K562 (cell line): ENCODE measurements at regions not wholly inside any gene's neighbourhood (a gene's known extent, or its start where the extent isn't known, plus 50 kb on each side); places are given as distances from the start of the nearest gene placed in this dataset.

Experiments
- BRF2 ChIP-seq: IDR thresholded peaks from 3 replicates; pipeline ENCODE4 v1.6.1; 2011; ENCODE audit warnings: borderline replicate concordance, mild to moderate bottlenecking; ENCODE audit not compliant: insufficient read length, insufficient read depth
- DACH1 ChIP-seq: fragments of 450-650 bp; IDR thresholded peaks from 2 replicates; pipeline ENCODE4 v1.6.1; 2018; ENCODE audit not compliant: partially characterized antibody
- DLX4 ChIP-seq: fragments of 250-450 bp; sonication (Bioruptor Pico); IDR thresholded peaks from 2 replicates; pipeline ENCODE4 v1.6.1; 2021; ENCODE audit warnings: mild to moderate bottlenecking
- EP400 ChIP-seq: fragments of 450-650 bp; IDR thresholded peaks from 2 replicates; pipeline ENCODE4 v1.6.1; 2017; ENCODE audit warnings: antibody characterized with exemption, mild to moderate bottlenecking, moderate library complexity
- HCFC1 ChIP-seq: IDR thresholded peaks from 2 replicates; pipeline ENCODE4 v1.6.1; 2012; ENCODE audit warnings: low read depth, low read length, improper control_type of control experiment
- NFYB ChIP-seq: IDR thresholded peaks from 2 replicates; pipeline ENCODE4 v1.6.1; 2011; ENCODE audit warnings: mild to moderate bottlenecking, moderate library complexity; ENCODE audit not compliant: insufficient read length; ENCODE audit errors: extremely low read depth
- PHF8 ChIP-seq: fragments of 200-600 bp; sonication (generic); IDR thresholded peaks from 2 replicates; pipeline ENCODE4 v1.6.1; 2012; ENCODE audit warnings: mixed run types, mild to moderate bottlenecking, inconsistent platforms, low read length, moderate library complexity, borderline replicate concordance
- PKNOX1 ChIP-seq: fragments of 450-650 bp; IDR thresholded peaks from 2 replicates; pipeline ENCODE4 v1.6.1; 2016
- PRDM10 ChIP-seq: fragments of 450-650 bp; IDR thresholded peaks from 2 replicates; pipeline ENCODE4 v1.6.1; 2018; ENCODE audit not compliant: partially characterized antibody
- SMAD3 ChIP-seq: fragments of 450-650 bp; formaldehyde crosslinking; conservative IDR thresholded peaks from 2 replicates; pipeline ENCODE4 v1.4.0; 2020; ENCODE audit warnings: mild to moderate bottlenecking
- TBP ChIP-seq: optimal IDR thresholded peaks from 2 replicates; pipeline ENCODE3; 2011; ENCODE audit warnings: low read depth, low read length, improper control_type of control experiment
- ZBTB17 ChIP-seq: fragments of 450-650 bp; formaldehyde crosslinking; IDR thresholded peaks from 2 replicates; pipeline ENCODE4 v1.4.0; 2020; ENCODE audit warnings: mild to moderate bottlenecking
- ZNF12 ChIP-seq: sonication (generic); formaldehyde crosslinking; IDR thresholded peaks from 2 replicates; pipeline ENCODE4 v1.4.0; 2020; ENCODE audit warnings: mild to moderate bottlenecking, missing genetic modification reagents
- ZNF253 ChIP-seq: fragments of 250-450 bp; sonication (Bioruptor Pico); conservative IDR thresholded peaks from 2 replicates; pipeline ENCODE4 v1.6.1; 2021; ENCODE audit warnings: mild to moderate bottlenecking
- ZNF282 ChIP-seq: sonication (generic); formaldehyde crosslinking; IDR thresholded peaks from 2 replicates; pipeline ENCODE4 v1.8.1; 2023; ENCODE audit warnings: missing genetic modification reagents
- ZNF75A ChIP-seq: fragments of 450-650 bp; formaldehyde crosslinking; IDR thresholded peaks from 2 replicates; pipeline ENCODE4 v1.4.0; 2020; ENCODE audit warnings: mild to moderate bottlenecking
- TF ChIP-seq, protein P1 (sequence below): fragments of 450-650 bp; IDR thresholded peaks from 2 replicates; pipeline ENCODE4 v1.6.1; 2017; ENCODE audit warnings: mild to moderate bottlenecking, moderate library complexity
- TF ChIP-seq, protein P2 (sequence below): fragments of 250-450 bp; sonication (Bioruptor Pico); IDR thresholded peaks from 2 replicates; pipeline ENCODE4 v1.5.0; 2020; ENCODE audit warnings: mild to moderate bottlenecking, borderline replicate concordance

DNA sequence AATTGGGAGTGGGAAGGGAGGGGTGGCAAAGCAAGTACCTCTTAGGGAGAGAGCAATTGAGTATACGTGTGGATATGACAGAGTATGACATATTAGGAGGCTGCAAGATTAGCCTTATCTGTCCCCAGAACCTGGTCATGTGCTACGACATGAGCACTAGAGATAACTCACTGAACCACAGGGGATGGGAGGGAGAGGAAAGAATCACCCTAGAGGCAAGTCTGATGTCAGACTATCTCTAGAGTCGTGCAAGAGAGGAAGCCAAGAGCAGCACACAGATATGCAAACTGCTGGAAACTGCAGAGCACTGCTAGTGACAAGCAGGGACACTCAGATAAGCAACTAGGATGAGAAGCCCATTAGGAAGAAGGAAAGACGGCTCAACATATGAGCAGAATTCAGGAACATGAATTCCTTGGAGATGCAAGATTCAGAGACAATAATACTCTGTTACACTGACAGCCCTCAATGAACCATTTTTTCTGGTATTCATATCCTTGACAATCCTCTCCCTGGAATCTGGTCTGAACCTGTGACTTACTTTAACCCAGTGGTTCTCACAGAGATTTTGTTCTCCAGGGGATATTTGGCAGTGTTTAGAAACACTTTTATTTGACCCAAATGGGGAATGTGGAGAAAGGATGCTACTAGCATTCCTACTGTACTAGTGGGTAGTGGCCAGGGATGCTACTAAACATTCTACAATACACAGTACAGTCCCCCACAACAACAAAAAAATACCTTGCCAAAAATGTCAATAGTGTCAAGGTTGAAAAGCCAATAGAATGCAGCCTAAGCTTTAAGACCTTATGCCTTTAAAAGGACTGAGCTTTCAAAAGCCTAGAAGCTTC lies 84.0 kb upstream of the BMP2K start (continued):
- peak; percentile 90 for TF ChIP-seq PKNOX1
- peak; percentile 67 for TF ChIP-seq PRDM10
- TF ChIP-seq ZNF282 (CRISPR knock-in tag): no peak
- TF ChIP-seq, protein P1, sequence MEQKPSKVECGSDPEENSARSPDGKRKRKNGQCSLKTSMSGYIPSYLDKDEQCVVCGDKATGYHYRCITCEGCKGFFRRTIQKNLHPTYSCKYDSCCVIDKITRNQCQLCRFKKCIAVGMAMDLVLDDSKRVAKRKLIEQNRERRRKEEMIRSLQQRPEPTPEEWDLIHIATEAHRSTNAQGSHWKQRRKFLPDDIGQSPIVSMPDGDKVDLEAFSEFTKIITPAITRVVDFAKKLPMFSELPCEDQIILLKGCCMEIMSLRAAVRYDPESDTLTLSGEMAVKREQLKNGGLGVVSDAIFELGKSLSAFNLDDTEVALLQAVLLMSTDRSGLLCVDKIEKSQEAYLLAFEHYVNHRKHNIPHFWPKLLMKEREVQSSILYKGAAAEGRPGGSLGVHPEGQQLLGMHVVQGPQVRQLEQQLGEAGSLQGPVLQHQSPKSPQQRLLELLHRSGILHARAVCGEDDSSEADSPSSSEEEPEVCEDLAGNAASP: no peak
- no peak for TF ChIP-seq DLX4
- 0 out of 2 replicates have a peak, but pooled peaks have one; percentile 33 for TF ChIP-seq ZNF75A (CRISPR knock-in tag)
- peak; percentile 85 for TF ChIP-seq EP400
- TF ChIP-seq NFYB: no peak
- no peak for TF ChIP-seq ZNF253 (CRISPR knock-in tag)
- peak; percentile 46 for TF ChIP-seq TBP
- TF ChIP-seq ZBTB17 (CRISPR knock-in tag): peak; percentile 88
- TF ChIP-seq, protein P2, sequence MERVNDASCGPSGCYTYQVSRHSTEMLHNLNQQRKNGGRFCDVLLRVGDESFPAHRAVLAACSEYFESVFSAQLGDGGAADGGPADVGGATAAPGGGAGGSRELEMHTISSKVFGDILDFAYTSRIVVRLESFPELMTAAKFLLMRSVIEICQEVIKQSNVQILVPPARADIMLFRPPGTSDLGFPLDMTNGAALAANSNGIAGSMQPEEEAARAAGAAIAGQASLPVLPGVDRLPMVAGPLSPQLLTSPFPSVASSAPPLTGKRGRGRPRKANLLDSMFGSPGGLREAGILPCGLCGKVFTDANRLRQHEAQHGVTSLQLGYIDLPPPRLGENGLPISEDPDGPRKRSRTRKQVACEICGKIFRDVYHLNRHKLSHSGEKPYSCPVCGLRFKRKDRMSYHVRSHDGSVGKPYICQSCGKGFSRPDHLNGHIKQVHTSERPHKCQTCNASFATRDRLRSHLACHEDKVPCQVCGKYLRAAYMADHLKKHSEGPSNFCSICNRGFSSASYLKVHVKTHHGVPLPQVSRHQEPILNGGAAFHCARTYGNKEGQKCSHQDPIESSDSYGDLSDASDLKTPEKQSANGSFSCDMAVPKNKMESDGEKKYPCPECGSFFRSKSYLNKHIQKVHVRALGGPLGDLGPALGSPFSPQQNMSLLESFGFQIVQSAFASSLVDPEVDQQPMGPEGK (CRISPR knock-in tag): 0 out of 2 replicates have a peak, but pooled peaks have one; percentile 23
- no peak for TF ChIP-seq PHF8
- TF ChIP-seq DACH1: peak; percentile 95
- TF ChIP-seq HCFC1: no peak
- TF ChIP-seq SMAD3: peak; percentile 97
- TF ChIP-seq ZNF12 (CRISPR knock-in tag): no peak
- no peak for TF ChIP-seq BRF2
